ENCODE measurements at regions not wholly inside any gene's neighbourhood (a gene's known extent, or its start where the extent isn't known, plus 50 kb on each side); places are given as distances from the start of the nearest gene placed in this dataset.
"Not testable (repeated sequence)": the region's sequence is repeated elsewhere in the genome, so short reads cannot be mapped to it uniquely, and the experiment has no call there.

GRCh38 chr6:150456466-150456865 lies 87.7 kb downstream of the IYD start:
- no peak for DNase-seq

DNA sequence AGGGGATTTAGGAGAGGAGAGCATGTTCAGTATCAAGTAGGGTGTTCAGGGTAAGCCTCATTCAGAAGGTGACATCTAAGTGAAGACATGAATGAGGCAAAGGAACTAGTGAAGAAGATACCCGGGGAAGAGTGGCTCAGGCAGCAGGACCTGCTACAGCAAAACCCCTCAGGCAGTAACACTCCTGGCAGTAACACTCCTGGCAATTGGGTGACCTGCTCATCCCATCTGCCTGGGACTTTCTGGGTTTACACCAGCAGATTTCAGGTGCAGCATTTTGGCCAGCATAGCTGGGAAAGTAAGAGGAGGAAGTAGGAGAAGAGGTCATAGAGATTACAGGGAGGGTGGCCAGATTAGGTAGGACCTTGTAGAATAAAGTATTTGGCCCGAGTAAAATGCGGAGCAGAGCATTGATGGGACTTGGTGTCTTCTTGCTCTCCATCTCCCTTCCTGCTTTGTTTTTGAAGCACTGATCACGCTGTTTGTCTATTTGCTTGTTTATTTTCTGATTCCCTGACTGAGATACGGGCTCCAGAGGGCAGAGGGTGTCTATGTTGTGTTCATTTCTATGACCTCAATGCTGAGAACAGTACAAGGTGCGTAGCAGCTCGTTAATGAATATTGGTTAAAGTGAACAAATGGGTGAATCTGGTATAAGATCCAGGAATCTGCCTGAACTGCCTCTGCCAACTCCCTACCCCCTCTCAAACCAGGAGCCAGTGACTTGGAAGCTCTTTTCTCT lies 88.3 kb downstream of the IYD start:
- DNase-seq = no peak

DNA sequence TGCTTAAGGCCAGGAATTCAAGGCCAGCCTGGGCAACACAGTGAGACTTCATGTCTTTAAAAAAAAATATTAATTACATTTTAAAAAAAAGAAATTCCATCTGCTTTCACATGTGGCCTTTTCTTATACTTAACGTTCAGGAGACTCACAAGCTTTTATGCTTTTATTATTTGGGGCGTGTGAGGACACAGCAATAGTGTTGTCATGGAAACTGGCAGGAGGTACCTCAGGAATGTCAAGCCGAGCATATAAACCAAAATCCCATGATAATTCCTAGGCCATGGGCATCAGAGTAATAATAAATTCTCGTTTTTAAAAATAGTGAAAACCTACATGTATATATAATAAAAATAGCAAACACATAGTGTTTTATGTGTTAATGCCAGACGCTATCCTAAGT lies 89.8 kb downstream of the IYD start:
- DNase-seq = no peak

DNA sequence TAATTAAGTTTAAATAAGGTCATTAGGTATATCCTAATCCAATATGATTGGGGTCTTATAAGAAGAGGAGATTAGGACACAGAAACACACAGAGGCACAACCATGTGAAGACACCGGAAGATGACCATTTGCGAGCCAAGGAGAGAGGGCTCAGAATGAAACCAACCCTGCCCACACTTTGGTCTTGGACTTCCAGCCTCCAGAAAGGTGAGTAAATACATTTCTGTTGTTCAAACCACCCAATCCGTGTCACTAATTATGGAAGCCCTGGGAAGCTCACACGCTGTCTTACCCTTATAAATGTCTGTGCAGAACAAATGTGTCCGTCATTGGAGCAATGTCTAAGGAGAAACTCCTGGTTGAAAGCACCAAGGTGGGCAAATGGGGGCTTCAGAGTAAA lies 95.0 kb downstream of the IYD start:
- DNase-seq = no peak

- DNase-seq = no peak
Measured at GRCh38 chr6:150464966-150465365, 96.2 kb downstream of the IYD start.

- DNase-seq = no peak
Measured at GRCh38 chr6:150465610-150466009, 96.8 kb downstream of the IYD start.

GRCh38 chr6:150466196-150466595 lies 97.4 kb downstream of the IYD start:
- DNase-seq = no peak

GRCh38 chr6:150470131-150470530 lies 101.3 kb downstream of the IYD start:
- no peak for DNase-seq

GRCh38 chr6:150470960-150471665 lies 102.3 kb downstream of the IYD start:
- no peak for DNase-seq

GRCh38 chr6:150478656-150479545 lies 110.1 kb downstream of the IYD start:
- DNase-seq = peak; percentile 24

DNA sequence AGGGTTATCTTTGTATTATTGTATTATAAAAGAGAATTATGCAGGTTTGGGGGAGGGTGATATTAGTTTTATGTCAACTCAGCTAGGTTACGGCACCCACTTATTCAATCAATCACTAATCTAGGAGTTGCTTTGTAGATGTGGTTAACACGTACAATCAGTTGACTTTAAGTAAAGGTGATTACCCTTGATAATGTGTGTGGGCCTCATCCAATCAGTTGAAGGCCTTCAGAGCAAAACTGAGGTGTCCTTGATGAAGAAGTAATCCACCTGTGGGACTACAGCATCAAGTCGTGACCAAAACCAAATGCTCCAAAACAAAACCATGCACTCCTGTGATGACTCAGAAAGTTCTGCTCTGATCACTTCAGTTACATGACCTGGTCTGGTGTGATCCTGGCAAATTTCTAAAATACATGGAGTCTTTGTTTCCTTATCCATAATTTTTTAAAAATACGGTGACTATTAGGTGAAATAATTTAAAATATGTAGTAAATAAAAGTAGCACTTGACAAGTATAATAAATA lies 114.1 kb downstream of the IYD start:
- no peak for DNase-seq

GRCh38 chr6:150485161-150485958 lies 114.3 kb upstream of the PLEKHG1 start:
- DNase-seq = no peak

- no peak for DNase-seq
Measured at GRCh38 chr6:150486048-150486447, 113.6 kb upstream of the PLEKHG1 start.

GRCh38 chr6:150490586-150490985 lies 109.1 kb upstream of the PLEKHG1 start:
- DNase-seq = no peak

DNA sequence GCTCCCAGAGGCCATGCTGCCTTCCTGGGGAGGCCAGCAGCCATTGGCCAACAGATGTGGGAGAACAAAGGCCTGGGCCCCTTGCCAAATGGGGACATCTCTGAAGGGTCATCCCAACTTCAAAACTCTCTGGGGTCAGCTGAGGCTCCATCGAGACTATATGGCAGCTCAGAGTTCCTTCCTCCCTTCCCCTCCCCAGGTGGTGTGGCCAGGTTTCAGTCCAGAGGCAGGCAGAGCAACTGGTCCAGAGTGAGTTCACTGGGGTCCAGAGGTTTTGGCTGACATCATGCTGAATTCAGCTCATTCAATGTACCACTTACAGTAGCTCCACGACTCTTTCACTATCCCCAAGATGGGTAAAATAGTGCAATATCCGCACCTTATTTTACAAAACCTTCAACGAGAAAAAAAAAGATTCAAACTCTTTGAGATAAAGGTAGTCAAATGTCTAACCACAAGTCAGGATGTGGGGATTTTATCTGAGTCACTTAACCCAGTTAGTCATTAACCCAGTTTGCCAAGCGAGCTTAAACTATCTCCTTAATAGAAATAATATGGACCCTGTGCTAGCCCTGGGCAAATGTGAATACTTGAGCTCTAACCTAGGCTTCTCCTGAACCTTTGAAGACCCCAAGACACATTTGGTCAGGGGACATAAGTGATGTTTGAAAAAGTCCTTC lies 108.4 kb upstream of the PLEKHG1 start:
- no peak for DNase-seq

GRCh38 chr6:150491811-150492172 lies 107.9 kb upstream of the PLEKHG1 start:
- no peak for DNase-seq

- DNase-seq = no peak
Measured at GRCh38 chr6:150492507-150492906, 107.2 kb upstream of the PLEKHG1 start.

DNA sequence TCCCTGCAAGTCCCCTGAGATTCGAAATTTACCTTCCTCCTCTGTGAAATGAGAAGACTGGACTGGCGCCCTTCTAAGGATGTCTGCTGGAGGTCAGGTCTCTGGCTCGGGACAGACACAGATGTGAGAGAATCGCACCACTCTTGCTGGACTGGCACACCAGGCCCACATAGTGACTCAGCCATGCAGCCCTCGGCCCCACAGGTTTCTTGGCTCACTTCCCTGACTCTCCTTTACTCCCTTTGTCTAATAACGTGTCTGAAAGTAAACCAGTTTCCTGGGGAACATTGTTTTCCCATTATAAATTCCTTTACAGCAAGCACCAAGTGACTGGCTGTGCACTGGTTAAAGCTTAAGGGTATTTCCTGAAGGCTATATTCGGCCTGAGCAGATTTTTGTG lies 106.7 kb upstream of the PLEKHG1 start:
- DNase-seq = no peak

GRCh38 chr6:150493552-150493951 lies 106.1 kb upstream of the PLEKHG1 start:
- not testable (repeated sequence) for DNase-seq

- DNase-seq = no peak
Measured at GRCh38 chr6:150494241-150494640, 105.4 kb upstream of the PLEKHG1 start.

GRCh38 chr6:150495126-150495525 lies 104.6 kb upstream of the PLEKHG1 start:
- no peak for DNase-seq
